Transverse colon (tissue), 3 donors: ENCODE measurements at regions not wholly inside any gene's neighbourhood (a gene's known extent, or its start where the extent isn't known, plus 50 kb on each side); places are given as distances from the start of the nearest gene placed in this dataset.

Experiments used
- CTCF ChIP-seq, 5 experiments: fragments of 200-600 bp in 3 of 5; fragments of 450-650 bp in 2 of 5; sonication (generic) in 3 of 5; IDR thresholded peaks; 1 replicate in 2 of 5; 2 replicates in 3 of 5; pipeline ENCODE4 v1.5.1; 2016 to 2017; ENCODE audit warnings: antibody characterized with exemption in 5 of 5, inconsistent platforms in 3 of 5, mild to moderate bottlenecking in 2 of 5, moderate library complexity in 1 of 5
- EP300 ChIP-seq: sonication (generic); formaldehyde crosslinking; IDR thresholded peaks from one replicate; pipeline ENCODE4 v1.6.1; 2017; ENCODE audit warnings: antibody characterized with exemption, low read depth

GRCh38 chr6:6861351-6861894 lies 246.3 kb upstream of the RREB1 start:
- no peak for TF ChIP-seq EP300
- no peak for TF ChIP-seq CTCF (IDR thresholded peaks at IDR 0.05)
